Ovary (tissue), 3 donors: ENCODE measurements at regions not wholly inside any gene's neighbourhood (a gene's known extent, or its start where the extent isn't known, plus 50 kb on each side); places are given as distances from the start of the nearest gene placed in this dataset.

Source experiments
- EP300 ChIP-seq: sonication (generic); formaldehyde crosslinking; IDR thresholded peaks from one replicate; pipeline ENCODE4 v1.6.1; 2017; ENCODE audit warnings: antibody characterized with exemption
- POLR2A ChIP-seq: fragments of 450-650 bp; IDR thresholded peaks from one replicate; pipeline ENCODE4 v1.6.1; 2017; ENCODE audit warnings: antibody characterized with exemption, mild to moderate bottlenecking, moderate library complexity
- TF ChIP-seq, protein P1 (sequence below), 3 donors: fragments of 450-650 bp in 2 of 3; fragments of 200-600 bp in 1 of 3; IDR thresholded peaks; one replicate each; pipeline versions ENCODE4 v1.5.1 to v1.8.0; 2016 to 2022; ENCODE audit warnings: antibody characterized with exemption in 3 of 3, mild to moderate bottlenecking in 1 of 3
- donor health status: DM: no; HTN: no; CAD: no.

DNA sequence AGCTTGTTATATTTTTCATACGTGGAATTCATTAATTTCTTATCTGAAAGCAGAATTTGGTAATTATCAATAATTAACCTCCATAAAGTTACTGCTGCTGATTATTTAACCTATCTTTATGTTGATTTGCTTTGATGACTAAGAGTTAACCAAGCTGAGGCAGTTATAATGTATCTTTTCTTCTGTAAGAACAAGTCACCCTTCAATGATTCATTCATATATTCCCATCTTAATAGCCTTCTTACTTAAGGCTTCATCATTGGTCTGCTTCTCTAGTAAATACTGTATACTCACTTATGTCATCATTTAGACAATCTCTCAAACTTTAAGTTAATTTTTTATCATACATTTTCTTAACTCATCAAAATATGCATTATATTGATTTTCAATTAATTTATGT is 592.2 kb downstream of the ANXA1 start:
- TF ChIP-seq, protein P1, sequence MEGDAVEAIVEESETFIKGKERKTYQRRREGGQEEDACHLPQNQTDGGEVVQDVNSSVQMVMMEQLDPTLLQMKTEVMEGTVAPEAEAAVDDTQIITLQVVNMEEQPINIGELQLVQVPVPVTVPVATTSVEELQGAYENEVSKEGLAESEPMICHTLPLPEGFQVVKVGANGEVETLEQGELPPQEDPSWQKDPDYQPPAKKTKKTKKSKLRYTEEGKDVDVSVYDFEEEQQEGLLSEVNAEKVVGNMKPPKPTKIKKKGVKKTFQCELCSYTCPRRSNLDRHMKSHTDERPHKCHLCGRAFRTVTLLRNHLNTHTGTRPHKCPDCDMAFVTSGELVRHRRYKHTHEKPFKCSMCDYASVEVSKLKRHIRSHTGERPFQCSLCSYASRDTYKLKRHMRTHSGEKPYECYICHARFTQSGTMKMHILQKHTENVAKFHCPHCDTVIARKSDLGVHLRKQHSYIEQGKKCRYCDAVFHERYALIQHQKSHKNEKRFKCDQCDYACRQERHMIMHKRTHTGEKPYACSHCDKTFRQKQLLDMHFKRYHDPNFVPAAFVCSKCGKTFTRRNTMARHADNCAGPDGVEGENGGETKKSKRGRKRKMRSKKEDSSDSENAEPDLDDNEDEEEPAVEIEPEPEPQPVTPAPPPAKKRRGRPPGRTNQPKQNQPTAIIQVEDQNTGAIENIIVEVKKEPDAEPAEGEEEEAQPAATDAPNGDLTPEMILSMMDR (IDR thresholded peaks at IDR 0.05), result no peak
- TF ChIP-seq POLR2A, result no peak
- TF ChIP-seq EP300, result no peak
